A673 (cell line): ENCODE measurements at regions not wholly inside any gene's neighbourhood (a gene's known extent, or its start where the extent isn't known, plus 50 kb on each side); places are given as distances from the start of the nearest gene placed in this dataset.
"Not testable (repeated sequence)": the region's sequence is repeated elsewhere in the genome, so short reads cannot be mapped to it uniquely, and the experiment has no call there.

Source experiments
- EZH2 ChIP-seq: fragments of 200-600 bp; sonication (generic); IDR thresholded peaks from 2 replicates; pipeline ENCODE4 v1.6.1; 2017; ENCODE audit warnings: borderline replicate concordance, low read depth, mild to moderate bottlenecking, mixed read lengths, antibody characterized with exemption, low read length; ENCODE audit not compliant: poor library complexity, severe bottlenecking
- TF ChIP-seq, protein P1 (sequence below): fragments of 300-800, 200-600 bp; sonication (generic); conservative IDR thresholded peaks from 2 replicates; pipeline ENCODE4 v1.5.1; 2017; ENCODE audit warnings: low read depth, mild to moderate bottlenecking, antibody characterized with exemption, low read length, moderate library complexity, mixed read lengths

DNA sequence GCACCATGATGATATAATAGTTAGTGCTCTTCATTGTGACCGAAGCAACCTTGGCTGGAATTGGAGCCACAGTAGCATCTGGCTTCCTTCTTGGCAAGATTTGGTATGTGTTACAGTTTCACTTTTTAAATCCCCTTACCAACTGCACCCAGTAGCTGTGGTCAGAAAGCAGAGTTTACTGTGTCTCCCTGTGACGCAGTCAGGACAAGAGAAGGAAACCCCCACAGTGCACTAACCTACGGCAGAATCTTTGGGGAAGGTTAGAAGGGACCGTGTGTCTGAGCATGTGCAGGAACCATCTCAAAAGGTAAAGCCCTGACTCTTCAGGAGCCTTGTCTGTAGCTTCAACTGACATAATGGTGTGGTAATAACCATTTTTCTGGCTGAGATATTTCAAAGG, 138.4 kb downstream of the FAM72C start:
- TF ChIP-seq, protein P1, sequence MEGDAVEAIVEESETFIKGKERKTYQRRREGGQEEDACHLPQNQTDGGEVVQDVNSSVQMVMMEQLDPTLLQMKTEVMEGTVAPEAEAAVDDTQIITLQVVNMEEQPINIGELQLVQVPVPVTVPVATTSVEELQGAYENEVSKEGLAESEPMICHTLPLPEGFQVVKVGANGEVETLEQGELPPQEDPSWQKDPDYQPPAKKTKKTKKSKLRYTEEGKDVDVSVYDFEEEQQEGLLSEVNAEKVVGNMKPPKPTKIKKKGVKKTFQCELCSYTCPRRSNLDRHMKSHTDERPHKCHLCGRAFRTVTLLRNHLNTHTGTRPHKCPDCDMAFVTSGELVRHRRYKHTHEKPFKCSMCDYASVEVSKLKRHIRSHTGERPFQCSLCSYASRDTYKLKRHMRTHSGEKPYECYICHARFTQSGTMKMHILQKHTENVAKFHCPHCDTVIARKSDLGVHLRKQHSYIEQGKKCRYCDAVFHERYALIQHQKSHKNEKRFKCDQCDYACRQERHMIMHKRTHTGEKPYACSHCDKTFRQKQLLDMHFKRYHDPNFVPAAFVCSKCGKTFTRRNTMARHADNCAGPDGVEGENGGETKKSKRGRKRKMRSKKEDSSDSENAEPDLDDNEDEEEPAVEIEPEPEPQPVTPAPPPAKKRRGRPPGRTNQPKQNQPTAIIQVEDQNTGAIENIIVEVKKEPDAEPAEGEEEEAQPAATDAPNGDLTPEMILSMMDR = not testable (repeated sequence)
- not testable (repeated sequence) for TF ChIP-seq EZH2
